GM23338 (cell line): ENCODE measurements at regions not wholly inside any gene's neighbourhood (a gene's known extent, or its start where the extent isn't known, plus 50 kb on each side); places are given as distances from the start of the nearest gene placed in this dataset.

Experiments
- ATAC-seq: fragments of 200-7000 bp; cut with Tn5 transposase; 3 replicates; pipeline ENCODE4 v1.9.1; 2020
- DNase-seq: peaks from one replicate; pipeline ENCODE4 v3.0.0-alpha.2; 2015; ENCODE audit warnings: low spot score
- H2AFZ ChIP-seq: fragments of 200-600 bp; sonication (generic); 2 replicates; pipeline ENCODE4 v1.8.0; 2016; ENCODE audit warnings: antibody characterized with exemption, mild to moderate bottlenecking, moderate library complexity
- H3F3A ChIP-seq: fragments of 200-600 bp; sonication (generic); replicated peaks from 2 replicates; pipeline ENCODE4 v1.8.0; 2017; ENCODE audit warnings: antibody characterized with exemption, mixed run types, low read depth
- H3K27ac ChIP-seq: fragments of 200-600 bp; sonication (generic); 2 replicates; pipeline ENCODE4 v1.6.1; 2016; ENCODE audit warnings: low read depth
- H3K27me3 ChIP-seq: fragments of 200-600 bp; sonication (generic); 2 replicates; pipeline ENCODE4 v1.8.0; 2016; ENCODE audit warnings: mild to moderate bottlenecking, mixed run types, moderate library complexity; ENCODE audit not compliant: insufficient read depth
- H3K36me3 ChIP-seq: fragments of 200-600 bp; sonication (generic); 2 replicates; pipeline ENCODE4 v1.8.0; 2016; ENCODE audit warnings: mild to moderate bottlenecking; ENCODE audit not compliant: insufficient read depth
- H3K4me1 ChIP-seq: fragments of 200-600 bp; sonication (generic); 2 replicates; pipeline ENCODE4 v1.8.0; 2016; ENCODE audit warnings: mild to moderate bottlenecking, moderate library complexity; ENCODE audit not compliant: insufficient read depth
- H3K4me2 ChIP-seq: fragments of 200-600 bp; sonication (generic); 2 replicates; pipeline ENCODE4 v1.7.1; 2017; ENCODE audit warnings: mixed run types
- H3K4me3 ChIP-seq: fragments of 200-600 bp; sonication (generic); 2 replicates; pipeline ENCODE4 v1.6.1; 2016; ENCODE audit warnings: mixed run types
- H3K79me2 ChIP-seq: fragments of 200-600 bp; sonication (generic); replicated peaks from 2 replicates; pipeline ENCODE4 v1.8.0; 2017; ENCODE audit warnings: mild to moderate bottlenecking; ENCODE audit not compliant: insufficient read depth
- H3K9me2 ChIP-seq: fragments of 200-600 bp; sonication (generic); 2 replicates; pipeline ENCODE4 v1.8.0; 2017; ENCODE audit not compliant: insufficient read depth
- H4K20me1 ChIP-seq: fragments of 200-600 bp; sonication (generic); replicated peaks from 2 replicates; pipeline ENCODE4 v1.8.0; 2017; ENCODE audit warnings: mild to moderate bottlenecking; ENCODE audit not compliant: insufficient read depth
- H3K27ac Mint-ChIP-seq: 2 replicates; pipeline ENCODE4 v1.8.0; 2020; ENCODE audit warnings: inconsistent platforms, mild to moderate bottlenecking, moderate library complexity, mixed read lengths
- H3K27me3 Mint-ChIP-seq: 3 replicates; pipeline ENCODE4 v1.8.0; 2022; ENCODE audit warnings: low read depth, mild to moderate bottlenecking, moderate library complexity, mixed read lengths, inconsistent platforms; ENCODE audit not compliant: insufficient read depth, poor library complexity
- H3K36me3 Mint-ChIP-seq: 3 replicates; pipeline ENCODE4 v1.8.0; 2021; ENCODE audit warnings: low read depth, mild to moderate bottlenecking, inconsistent platforms, moderate library complexity, mixed read lengths
- H3K4me1 Mint-ChIP-seq: 3 replicates; pipeline ENCODE4 v1.8.0; 2020; ENCODE audit warnings: mild to moderate bottlenecking, inconsistent platforms, mixed read lengths
- H3K4me3 Mint-ChIP-seq: 3 replicates; pipeline ENCODE4 v1.8.0; 2021; ENCODE audit warnings: moderate library complexity, mild to moderate bottlenecking, inconsistent platforms, mixed read lengths
- H3K9me3 Mint-ChIP-seq: 3 replicates; pipeline ENCODE4 v1.8.0; 2020; ENCODE audit warnings: moderate library complexity, mild to moderate bottlenecking, inconsistent platforms, mixed read lengths
- CREB1 ChIP-seq: fragments of 250-450 bp; sonication (Bioruptor Pico); IDR thresholded peaks from 2 replicates; pipeline ENCODE4 v1.5.0; 2020; ENCODE audit warnings: low read depth, mild to moderate bottlenecking, moderate library complexity
- CTCF ChIP-seq, 2 experiments: fragments of 200-600 bp in 1 of 2; sonication (generic) in 1 of 2; conservative IDR thresholded peaks; 2 replicates each; pipeline versions ENCODE4 v1.5.1 to v1.6.1; 2016 to 2017; ENCODE audit warnings: antibody characterized with exemption in 2 of 2, low read depth in 2 of 2, mild to moderate bottlenecking in 2 of 2, moderate library complexity in 1 of 2
- ETS1 ChIP-seq: IDR thresholded peaks from 2 replicates; pipeline ENCODE4 v1.6.1; 2016; ENCODE audit warnings: antibody characterized with exemption
- EZH2 ChIP-seq: fragments of 200-600 bp; sonication (generic); IDR thresholded peaks from one replicate; pipeline ENCODE4 v1.8.0; 2017; ENCODE audit warnings: antibody characterized with exemption, mild to moderate bottlenecking, low read depth; ENCODE audit not compliant: unreplicated experiment
- EZH2phosphoT487 ChIP-seq: fragments of 200-600 bp; sonication (generic); IDR thresholded peaks from one replicate; pipeline ENCODE4 v1.8.1; 2018; ENCODE audit warnings: antibody characterized with exemption; ENCODE audit not compliant: unreplicated experiment
- JUNB ChIP-seq: IDR thresholded peaks from one replicate; pipeline ENCODE4 v1.6.1; 2016; ENCODE audit warnings: antibody characterized with exemption; ENCODE audit not compliant: unreplicated experiment
- NANOG ChIP-seq: IDR thresholded peaks from 2 replicates; pipeline ENCODE4 v1.6.1; 2016; ENCODE audit warnings: antibody characterized with exemption, borderline replicate concordance
- POLR2AphosphoS5 ChIP-seq: IDR thresholded peaks from 2 replicates; pipeline ENCODE4 v1.6.1; 2016; ENCODE audit warnings: antibody characterized with exemption, low read depth
- REST ChIP-seq: IDR thresholded peaks from one replicate; pipeline ENCODE4 v1.6.1; 2018; ENCODE audit warnings: antibody characterized with exemption; ENCODE audit not compliant: unreplicated experiment
- STAT1 ChIP-seq: IDR thresholded peaks from one replicate; pipeline ENCODE4 v1.6.1; 2016; ENCODE audit warnings: antibody characterized with exemption; ENCODE audit not compliant: unreplicated experiment
- ZNF114 ChIP-seq: fragments of 250-450 bp; sonication (Bioruptor Pico); IDR thresholded peaks from 2 replicates; pipeline ENCODE4 v1.5.0; 2020; ENCODE audit warnings: mild to moderate bottlenecking, moderate library complexity
- ZNF331 ChIP-seq: fragments of 250-450 bp; sonication (Bioruptor Pico); IDR thresholded peaks from 2 replicates; pipeline ENCODE4 v1.5.0; 2020; ENCODE audit warnings: low read depth, mild to moderate bottlenecking, moderate library complexity
- ZNF462 ChIP-seq: fragments of 250-450 bp; sonication (Bioruptor Pico); IDR thresholded peaks from 2 replicates; pipeline ENCODE4 v1.5.0; 2020; ENCODE audit warnings: mild to moderate bottlenecking, moderate library complexity

GRCh38 chrX:51437521-51437920 is 58.9 kb downstream of the NUDT11 start:
- no peak overlapping the region for H3K4me3 ChIP-seq
- no peaks in the 10 kb centered on the region for H4K20me1 ChIP-seq
- no peaks in the 10 kb centered on the region for H3K36me3 ChIP-seq
- Mint-ChIP-seq H3K9me3 (peaks cover 8% of the 10 kb centered on the region; the same call in 2 of the 3 replicates), H3K27ac (no peak overlapping the region), H3K4me3 (no peak overlapping the region), H3K36me3 (peaks cover 7% of the 10 kb centered on the region; the same call in 2 of the 3 replicates), H3K27me3 (peaks cover 3% of the 10 kb centered on the region), H3K4me1 (peaks cover 21% of the 10 kb centered on the region)
- no peaks in the 10 kb centered on the region for H3F3A ChIP-seq
- no peak overlapping the region for H2AFZ ChIP-seq
- TF ChIP-seq CTCF (conservative IDR thresholded peaks at IDR 0.05; ENCODE audit: low read depth in 2 of 2) (no peak), JUNB (no peak), ETS1 (no peak), ZNF462 (no peak), ZNF331 (CRISPR knock-in tag) (no peak), CREB1 (CRISPR knock-in tag) (no peak), STAT1 (no peak), EZH2phosphoT487 (no peak), ZNF114 (CRISPR knock-in tag) (no peak), EZH2 (no peak), POLR2AphosphoS5 (no peak), REST (no peak), NANOG (no peak)
- no peak for DNase-seq
- H3K27me3 ChIP-seq = no peaks in the 10 kb centered on the region
- H3K4me1 ChIP-seq = 0 out of 2 replicates have a peak, but pooled peaks cover 8% of the 10 kb centered on the region
- H3K4me2 ChIP-seq = no peak overlapping the region
- H3K79me2 ChIP-seq = no peaks in the 10 kb centered on the region
- H3K9me2 ChIP-seq = no peaks in the 10 kb centered on the region
- H3K27ac ChIP-seq = no peak overlapping the region
- ATAC-seq = no peak
